T47D (cell line): ENCODE measurements at regions not wholly inside any gene's neighbourhood (a gene's known extent, or its start where the extent isn't known, plus 50 kb on each side); places are given as distances from the start of the nearest gene placed in this dataset.

Source experiments
- DNase-seq, 2 experiments: peaks; one replicate each; pipeline versions ENCODE4 v3.0.0 to v3.0.0-alpha.2; 2011 to 2012; ENCODE audit warnings: low read depth in 1 of 2, low spot score in 1 of 2
- JUND ChIP-seq: IDR thresholded peaks from 2 replicates; pipeline ENCODE4 v1.6.1; 2012; ENCODE audit warnings: low read depth
- in situ Hi-C: cut with HindIII; loops from 2 replicates; pipeline ENCODE4 v1.10.0; 2016; ENCODE audit warnings: low sequenced_read_pairs, low pct_unique_long_range_greater_than_20kb

GRCh38 chr5:74051076-74051475 lies 425.1 kb downstream of the ARHGEF28 start:
- no peak for TF ChIP-seq JUND
- in situ Hi-C loops: no loop called here
- DNase-seq: no peak

DNA sequence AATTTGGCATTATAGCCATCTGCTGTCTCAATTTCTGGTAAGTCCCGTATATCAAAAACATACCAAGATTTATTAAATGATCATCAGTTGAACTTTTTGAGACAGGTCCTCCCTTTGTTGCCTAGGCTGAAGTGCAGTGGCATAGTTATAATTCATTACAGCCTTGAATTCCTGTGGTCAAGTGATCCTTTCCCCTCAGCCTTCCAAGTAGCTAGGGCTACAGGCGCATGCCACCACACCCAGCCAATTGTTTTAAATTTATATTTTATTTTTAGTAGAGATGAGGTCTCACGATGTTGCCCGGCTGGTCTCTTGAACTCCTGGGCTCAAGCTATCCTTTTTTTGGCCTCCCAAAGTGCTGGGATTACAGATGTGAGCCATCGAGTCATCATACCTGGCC lies 418.9 kb downstream of the ARHGEF28 start:
- in situ Hi-C loops: no loop called here
- no peak for TF ChIP-seq JUND
- no peak for DNase-seq

- DNase-seq: no peak
- TF ChIP-seq JUND: no peak
- in situ Hi-C loops: no loop called here
Observed at GRCh38 chr5:74042959-74043358, 417.0 kb downstream of the ARHGEF28 start.

GRCh38 chr5:74042559-74042958 lies 416.6 kb downstream of the ARHGEF28 start:
- in situ Hi-C loops: no loop called here
- no peak for DNase-seq
- no peak for TF ChIP-seq JUND

DNA sequence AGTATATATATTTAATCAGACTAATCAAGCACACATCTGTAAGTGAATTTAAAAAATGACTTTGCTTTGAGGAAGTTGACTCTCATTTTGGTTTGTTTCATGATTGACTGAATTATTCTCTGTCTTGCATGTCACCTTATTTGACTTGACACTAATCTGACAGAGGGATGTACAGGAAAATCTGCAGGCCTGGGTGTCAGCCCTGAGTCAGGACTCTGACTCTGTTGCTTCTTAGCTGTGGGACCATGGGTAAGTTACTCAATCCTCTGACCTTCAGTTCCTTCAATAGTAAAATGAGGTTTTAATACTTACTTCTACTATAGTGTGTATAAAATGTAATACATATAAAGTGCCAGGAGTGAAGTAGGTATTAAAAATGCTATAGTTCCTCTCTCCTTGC lies 415.9 kb downstream of the ARHGEF28 start:
- no peak for DNase-seq
- no peak for TF ChIP-seq JUND
- in situ Hi-C loops: no loop called here

DNA sequence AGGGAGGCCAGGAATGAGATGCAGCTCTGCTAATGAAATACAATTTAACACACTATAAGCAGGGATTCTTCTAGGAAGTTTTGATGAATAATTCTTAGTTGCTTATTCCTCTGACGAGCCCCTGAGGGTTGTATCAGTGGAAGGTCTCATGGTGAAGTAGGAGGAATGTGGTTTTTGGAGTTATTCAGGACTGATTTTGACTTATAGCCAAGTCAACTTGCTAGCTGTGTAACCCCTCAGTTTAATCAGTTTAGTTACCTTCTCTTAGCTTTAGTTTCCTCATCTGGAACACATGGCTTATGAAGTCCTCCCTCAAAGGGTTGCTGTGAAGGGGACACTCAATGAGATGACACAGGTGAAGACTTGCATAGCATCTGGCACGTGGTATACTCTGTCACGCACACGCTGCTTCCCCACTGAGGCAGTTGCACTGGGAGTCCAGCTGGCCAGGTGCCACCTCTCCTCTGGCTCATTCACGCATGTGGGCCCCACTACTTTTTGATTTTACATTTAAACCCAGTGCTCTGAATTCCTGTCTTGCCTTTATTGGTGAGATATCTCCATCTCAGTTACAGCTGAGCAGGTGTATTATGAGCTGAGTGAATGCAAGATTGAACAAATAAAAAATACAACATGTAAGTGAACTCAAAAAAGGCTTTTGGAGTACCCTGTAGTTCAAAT lies 415.0 kb downstream of the ARHGEF28 start:
- no peak for DNase-seq
- in situ Hi-C loops: no loop called here
- no peak for TF ChIP-seq JUND

DNA sequence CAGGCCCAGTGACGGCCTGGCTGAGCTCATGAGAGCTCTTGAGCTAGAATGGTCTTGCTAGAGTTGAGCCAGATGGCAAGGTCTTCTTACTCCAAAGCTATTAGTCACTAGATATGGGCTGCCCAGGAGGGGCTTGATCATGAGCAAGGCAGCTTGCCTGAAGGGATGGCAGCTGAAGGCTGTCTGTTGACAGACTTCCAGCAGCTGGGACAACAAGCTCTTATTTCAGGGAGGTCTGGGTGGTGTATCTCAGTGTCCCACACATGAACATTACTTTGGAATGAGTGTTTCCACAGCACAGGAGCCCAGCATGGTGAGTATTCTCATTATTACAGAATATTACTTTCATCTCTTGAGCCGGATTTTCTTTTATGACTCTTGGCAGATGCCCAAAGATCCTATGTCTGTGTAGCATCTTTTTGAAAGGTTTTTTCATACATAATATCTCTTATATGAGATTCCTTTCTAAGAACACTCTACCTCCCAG lies 414.1 kb downstream of the ARHGEF28 start:
- DNase-seq: no peak
- in situ Hi-C loops: no loop called here

GRCh38 chr5:74037321-74037720 lies 411.3 kb downstream of the ARHGEF28 start:
- in situ Hi-C loops: no loop called here
- no peak for TF ChIP-seq JUND
- DNase-seq: no peak

More for the DNA sequence above, 414.1 kb downstream of the ARHGEF28 start:
- no peak for TF ChIP-seq JUND

DNA sequence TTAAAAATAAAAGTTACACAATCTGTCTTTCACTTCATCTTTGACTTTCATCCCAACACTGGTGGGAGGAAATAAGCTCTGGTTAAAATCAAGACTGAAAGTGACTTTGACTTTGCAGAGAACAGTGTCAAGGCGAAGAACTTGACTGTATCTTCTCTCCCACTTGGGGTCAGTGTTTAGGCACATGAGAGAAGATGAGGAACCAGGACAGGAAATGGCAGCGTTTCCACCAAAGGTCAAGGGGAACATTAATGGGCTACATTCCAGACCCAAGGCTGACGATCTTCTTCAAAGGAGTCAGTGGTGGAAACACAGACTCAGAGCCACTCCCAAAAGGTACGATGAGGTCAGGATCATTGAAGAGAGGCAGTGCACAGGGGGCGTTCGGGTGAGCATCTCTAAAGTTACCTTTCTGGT lies 409.5 kb downstream of the ARHGEF28 start:
- in situ Hi-C loops: no loop called here
- peak; percentile 5 to 69 for DNase-seq
- no peak for TF ChIP-seq JUND

- TF ChIP-seq JUND: no peak
- in situ Hi-C loops: no loop called here
- DNase-seq: no peak
Observed at GRCh38 chr5:74034733-74035132, 408.7 kb downstream of the ARHGEF28 start.

- in situ Hi-C loops: no loop called here
- no peak for TF ChIP-seq JUND
- no peak for DNase-seq
Observed at GRCh38 chr5:74032617-74033016, 406.6 kb downstream of the ARHGEF28 start.

- in situ Hi-C loops: no loop called here
- DNase-seq: no peak
- TF ChIP-seq JUND: no peak
Observed at GRCh38 chr5:74031536-74031935, 405.5 kb downstream of the ARHGEF28 start.

GRCh38 chr5:74030821-74031220 lies 404.8 kb downstream of the ARHGEF28 start:
- DNase-seq: no peak
- in situ Hi-C loops: no loop called here
- no peak for TF ChIP-seq JUND

DNA sequence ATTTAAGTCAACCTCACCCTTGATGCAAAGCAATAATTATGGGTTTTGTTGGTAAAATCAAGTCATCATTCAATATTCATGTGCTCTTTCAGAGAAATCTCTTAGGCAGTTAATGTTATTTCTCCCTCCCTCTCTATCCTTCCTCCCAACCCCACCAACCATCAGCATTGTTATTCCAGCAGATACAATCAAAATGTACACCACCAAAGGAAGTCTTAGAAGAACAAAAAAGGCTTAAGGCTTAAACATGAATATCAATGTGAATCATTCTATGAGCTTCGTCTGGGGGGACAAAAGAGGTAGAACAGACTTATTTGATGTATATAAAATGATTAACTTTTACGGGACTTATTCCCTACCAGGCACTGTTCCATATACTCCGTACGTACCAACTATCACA lies 404.4 kb downstream of the ARHGEF28 start:
- no peak for TF ChIP-seq JUND
- in situ Hi-C loops: no loop called here
- DNase-seq: no peak
